Endothelial cell of umbilical vein (primary cell): ENCODE measurements at regions not wholly inside any gene's neighbourhood (a gene's known extent, or its start where the extent isn't known, plus 50 kb on each side); places are given as distances from the start of the nearest gene placed in this dataset.

Experiments
- BruUV-seq: library from RNA; stranded (reverse); fragments of 400-500 nt; replicated peaks from 2 replicates; lab custom pipeline; 2021; lab: Mats Ljungman, UMichigan
- CTCF ChIA-PET: fragments of 300-600, 350-600 bp; sonication (Branson Sonifier 250); formaldehyde crosslinking; loops from one replicate; lab custom pipeline; 2021; ENCODE audit warnings: antibody characterized with exemption, inconsistent platforms; lab: Charles Lee
- POLR2A ChIA-PET: fragments of 300-600, 350-600 bp; sonication (Branson Sonifier 250); formaldehyde crosslinking; loops from one replicate; lab custom pipeline; 2021; ENCODE audit warnings: antibody characterized with exemption, inconsistent platforms; lab: Charles Lee
- DNase-seq: peaks from one replicate; pipeline ENCODE4 v3.0.0-alpha.2; 2011; ENCODE audit warnings: low read depth, low spot score
- FAIRE-seq: peaks from 2 replicates; lab custom pipeline; 2011; peaks lifted over from hg19 to GRCh38; lab: Jason Lieb, UNC
- H2AFZ ChIP-seq: 2 replicates; pipeline ENCODE4 v1.6.0; 2012; ENCODE audit warnings: low read depth, low read length, control low read depth, inconsistent platforms
- H3K27ac ChIP-seq: 2 replicates; pipeline ENCODE4 v1.5.1; 2011; ENCODE audit warnings: low read depth, mild to moderate bottlenecking, control low read depth, low read length, moderate library complexity; ENCODE audit not compliant: insufficient read depth
- H3K27me3 ChIP-seq, 2 experiments: 2 replicates each; pipeline versions ENCODE4 v1.6.0 to v1.6.1; 2011; ENCODE audit warnings: low read length in 2 of 2, mixed read lengths in 1 of 2; ENCODE audit not compliant: control insufficient read depth in 2 of 2, insufficient read depth in 2 of 2
- H3K36me3 ChIP-seq, 2 experiments: 2 replicates in 1 of 2; 3 replicates in 1 of 2; pipeline ENCODE4 v1.5.1; 2011; ENCODE audit warnings: low read length in 2 of 2, mild to moderate bottlenecking in 1 of 2, moderate library complexity in 1 of 2; ENCODE audit not compliant: control insufficient read depth in 2 of 2, insufficient read depth in 2 of 2; ENCODE audit errors: extremely low read depth in 1 of 2
- H3K4me1 ChIP-seq: 3 replicates; pipeline ENCODE4 v1.5.1; 2011; ENCODE audit warnings: mild to moderate bottlenecking, low read length; ENCODE audit not compliant: control insufficient read depth, insufficient read depth; ENCODE audit errors: extremely low read depth
- H3K4me2 ChIP-seq: 2 replicates; pipeline ENCODE4 v1.6.1; 2011; ENCODE audit warnings: low read length, control low read depth, mixed read lengths; ENCODE audit not compliant: insufficient read depth
- H3K4me3 ChIP-seq, 3 experiments: fragments of 200-600 bp in 1 of 3; sonication (generic), shearing (Covaris generic) in 1 of 3; replicated peaks in 1 of 3; 2 replicates each; pipeline ENCODE4 v1.5.1; 2011 to 2016; ENCODE audit warnings: control low read depth in 3 of 3, low read length in 3 of 3, mild to moderate bottlenecking in 2 of 3, inconsistent platforms in 1 of 3, low read depth in 1 of 3, moderate library complexity in 1 of 3; ENCODE audit not compliant: insufficient read depth in 1 of 3
- H3K79me2 ChIP-seq: 2 replicates; pipeline ENCODE4 v1.6.0; 2012; ENCODE audit warnings: low read length, inconsistent platforms; ENCODE audit not compliant: control insufficient read depth, insufficient read depth
- H3K9ac ChIP-seq: replicated peaks from 2 replicates; pipeline ENCODE3; 2011; ENCODE audit warnings: low read length, control low read depth; ENCODE audit not compliant: insufficient read depth; ENCODE audit errors: extremely low read depth
- H3K9me1 ChIP-seq: replicated peaks from 3 replicates; pipeline ENCODE4 v1.6.0; 2011; ENCODE audit warnings: mild to moderate bottlenecking, low read length; ENCODE audit not compliant: control insufficient read depth, insufficient read depth; ENCODE audit errors: extremely low read depth
- H3K9me3 ChIP-seq: replicated peaks from 2 replicates; pipeline ENCODE4 v1.5.1; 2012; ENCODE audit warnings: low read length, inconsistent platforms; ENCODE audit not compliant: control insufficient read depth, insufficient read depth
- H4K20me1 ChIP-seq: replicated peaks from 2 replicates; pipeline ENCODE3; 2011; ENCODE audit warnings: mild to moderate bottlenecking, low read length; ENCODE audit not compliant: control insufficient read depth, insufficient read depth; ENCODE audit errors: extremely low read depth
- CTCF ChIP-seq, 2 donors: IDR thresholded peaks; 1 replicate in 1 of 2; 2 replicates in 1 of 2; pipeline ENCODE4 v1.5.1; 2011; ENCODE audit warnings: low read length in 2 of 2, mild to moderate bottlenecking in 2 of 2, moderate library complexity in 2 of 2, control low read depth in 1 of 2, inconsistent platforms in 1 of 2, low read depth in 1 of 2; ENCODE audit not compliant: insufficient read depth in 1 of 2; ENCODE audit errors: extremely low read depth in 1 of 2
- EZH2 ChIP-seq: IDR thresholded peaks from 2 replicates; pipeline ENCODE4 v1.6.1; 2012; ENCODE audit warnings: borderline replicate concordance, low read depth, mild to moderate bottlenecking, moderate library complexity, low read length, inconsistent platforms; ENCODE audit not compliant: severe bottlenecking
- FOS ChIP-seq: IDR thresholded peaks from 2 replicates; pipeline ENCODE4 v1.6.1; 2011; ENCODE audit warnings: mild to moderate bottlenecking, low read length, moderate library complexity, borderline replicate concordance; ENCODE audit not compliant: insufficient read depth
- GATA2 ChIP-seq: IDR thresholded peaks from 2 replicates; pipeline ENCODE4 v1.7.0; 2011; ENCODE audit warnings: low read depth, mild to moderate bottlenecking, moderate library complexity, mixed read lengths, low read length; ENCODE audit not compliant: insufficient read length, insufficient read depth
- JUN ChIP-seq: IDR thresholded peaks from 2 replicates; pipeline ENCODE4 v1.6.1; 2011; ENCODE audit warnings: borderline replicate concordance, low read depth; ENCODE audit not compliant: insufficient read length, insufficient read depth
- MAX ChIP-seq: IDR thresholded peaks from 2 replicates; pipeline ENCODE4 v1.6.1; 2011; ENCODE audit not compliant: insufficient read depth, insufficient read length
- MYC ChIP-seq: IDR thresholded peaks from one replicate; pipeline ENCODE4 v1.6.1; 2011; ENCODE audit warnings: mild to moderate bottlenecking, low read depth, low read length
- POLR2A ChIP-seq: IDR thresholded peaks from 2 replicates; pipeline ENCODE4 v1.6.1; 2012; ENCODE audit warnings: low read depth, mild to moderate bottlenecking, control low read depth, low read length
- POLR2AphosphoS5 ChIP-seq: IDR thresholded peaks from 2 replicates; pipeline ENCODE4 v1.6.1; 2012; ENCODE audit warnings: low read depth, mild to moderate bottlenecking, control low read depth, low read length, moderate library complexity; ENCODE audit not compliant: insufficient read depth
- dilution Hi-C: fragments of 300-500 bp; cut with MboI; formaldehyde crosslinking; loops from one replicate; pipeline ENCODE4 v1.15.0; 2019; ENCODE audit warnings: low sequenced_read_pairs; ENCODE audit not compliant: extremely low pct_ligation_motif_present
- intact Hi-C: fragments of 100-400 bp; cut with micrococcal nuclease; formaldehyde crosslinking; loops from one replicate; pipeline ENCODE4 v1.10.0; 2022

- Histone ChIP-seq H3K79me2 (no peaks in the 10 kb centered on the region), H4K20me1 (no peaks in the 10 kb centered on the region), H3K9ac (no peak overlapping the region), H3K4me1 (no peaks in the 10 kb centered on the region), H3K4me2 (no peak overlapping the region), H3K27ac (no peak overlapping the region), H3K4me3 (no peak overlapping the region), H3K9me3 (no peaks in the 10 kb centered on the region), H2AFZ (no peak overlapping the region), H3K9me1 (no peaks in the 10 kb centered on the region), H3K27me3 (peaks cover 0 to 7% of the 10 kb centered on the region in 2 experiments), H3K36me3 (no peaks in the 10 kb centered on the region)
- no peak for DNase-seq
- CTCF ChIA-PET = no interaction called here
- POLR2A ChIA-PET = no interaction called here
- no TSS peak for BruUV-seq
- dilution Hi-C loops = no loop called here
- no peak for TF ChIP-seq POLR2A
- no peak for TF ChIP-seq MAX
- TF ChIP-seq POLR2AphosphoS5 = no peak
- TF ChIP-seq JUN = no peak
- TF ChIP-seq CTCF (IDR thresholded peaks at IDR 0.05; ENCODE audit: extremely low read depth in 1 of 2, insufficient read depth in 1 of 2, low read depth in 1 of 2, low read length in 2 of 2) = no peak
- no peak for TF ChIP-seq GATA2
- TF ChIP-seq EZH2 = no peak
- no peak for TF ChIP-seq MYC
- no peak for TF ChIP-seq FOS
- no peak for FAIRE-seq
- intact Hi-C loops = no loop called here
Observed at GRCh38 chr5:81820863-81821262, 70.0 kb upstream of the SSBP2 start.
